Activated T-cell treated with anti-CD3 and anti-CD28 coated beads for 48 hours (primary cell): ENCODE measurements at regions not wholly inside any gene's neighbourhood (a gene's known extent, or its start where the extent isn't known, plus 50 kb on each side); places are given as distances from the start of the nearest gene placed in this dataset.
"Not testable (repeated sequence)": the region's sequence is repeated elsewhere in the genome, so short reads cannot be mapped to it uniquely, and the experiment has no call there.

ENCODE experiments used
- DNase-seq: peaks from one replicate; pipeline ENCODE4 v3.0.0-alpha.2; 2020; ENCODE audit warnings: low read depth

DNA sequence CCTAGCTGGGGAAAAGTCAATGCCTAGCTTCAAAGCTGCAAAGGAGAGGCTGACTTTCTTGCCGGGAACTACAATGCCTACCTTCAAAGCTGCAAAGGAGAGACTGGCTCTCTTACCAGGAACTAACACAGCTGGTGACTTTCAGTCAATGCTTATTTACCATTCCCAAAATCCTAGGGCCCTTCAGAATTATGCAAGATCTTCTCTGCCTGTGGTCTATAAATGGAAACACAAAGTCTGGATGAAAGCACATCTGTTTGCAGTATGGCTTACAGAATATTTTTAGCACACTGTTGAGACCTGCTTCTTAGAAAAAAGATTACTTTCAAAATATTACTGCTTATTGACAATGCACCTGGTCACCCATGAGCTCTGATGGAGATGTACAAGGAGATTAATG is 259.4 kb downstream of the PLK2 start:
- no peak for DNase-seq

DNA sequence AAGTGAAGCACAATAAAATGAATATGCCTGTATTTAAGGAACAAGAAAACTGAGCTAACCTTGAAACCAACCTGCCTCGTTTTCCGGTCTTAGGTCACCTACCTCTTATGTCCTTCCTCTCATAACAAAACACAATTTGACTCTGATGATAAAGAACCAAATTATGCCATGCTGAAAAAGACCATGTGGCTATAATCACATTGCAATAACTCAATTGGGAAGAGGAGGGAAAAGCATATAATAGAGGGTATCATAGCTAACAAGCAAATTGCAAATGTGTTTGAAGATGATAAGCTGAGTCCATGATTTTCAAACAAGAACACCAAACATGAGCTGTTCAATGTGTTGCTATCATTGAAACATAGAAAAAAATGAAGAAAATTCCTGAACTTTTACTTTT is 260.8 kb downstream of the PLK2 start:
- no peak for DNase-seq

GRCh38 chr5:58198330-58198729 is 261.6 kb downstream of the PLK2 start:
- DNase-seq = no peak

DNA sequence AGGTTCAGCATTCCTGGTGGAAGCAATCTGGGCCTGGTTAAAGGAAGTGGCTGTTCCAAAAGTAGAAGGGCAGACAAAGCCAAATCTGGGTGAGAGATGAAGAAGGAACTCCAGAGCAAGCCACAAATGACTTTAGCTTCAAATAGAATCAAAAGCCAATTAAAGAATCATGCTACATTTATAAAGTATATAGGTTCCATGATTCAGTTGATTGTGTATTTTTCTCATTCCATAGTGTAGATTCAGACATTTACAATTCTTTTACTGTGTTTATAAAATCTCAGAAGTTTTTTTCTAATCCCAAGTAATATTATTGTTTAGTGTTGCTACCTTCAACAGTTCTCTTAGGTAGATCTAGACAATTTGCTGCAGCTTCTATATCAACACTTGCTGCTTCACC is 262.0 kb downstream of the PLK2 start:
- DNase-seq = no peak

GRCh38 chr5:58191443-58191842 is 268.4 kb downstream of the PLK2 start:
- no peak for DNase-seq

DNA sequence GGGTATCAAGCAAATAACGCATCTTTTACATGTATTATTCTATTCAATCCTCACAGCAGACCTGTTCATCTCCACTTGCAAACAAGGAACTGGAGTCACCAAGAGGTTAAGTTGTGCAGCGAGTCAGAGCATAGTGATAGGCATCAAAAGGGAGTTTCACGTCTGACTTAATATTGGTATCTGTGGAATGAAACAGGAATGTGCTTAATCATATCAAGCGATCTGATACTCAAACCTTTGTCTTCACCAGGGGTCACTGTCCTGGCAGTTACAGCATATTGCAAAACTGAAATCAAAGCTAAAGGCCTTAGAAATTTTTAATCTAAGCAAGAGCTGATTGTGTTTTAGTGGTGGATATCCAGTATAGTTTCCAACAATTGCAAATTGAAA is 271.6 kb downstream of the PLK2 start:
- no peak for DNase-seq

- DNase-seq = no peak
Measured at GRCh38 chr5:58187432-58188261, 272.2 kb downstream of the PLK2 start.

GRCh38 chr5:58185801-58186200 is 274.1 kb downstream of the PLK2 start:
- DNase-seq = no peak

DNA sequence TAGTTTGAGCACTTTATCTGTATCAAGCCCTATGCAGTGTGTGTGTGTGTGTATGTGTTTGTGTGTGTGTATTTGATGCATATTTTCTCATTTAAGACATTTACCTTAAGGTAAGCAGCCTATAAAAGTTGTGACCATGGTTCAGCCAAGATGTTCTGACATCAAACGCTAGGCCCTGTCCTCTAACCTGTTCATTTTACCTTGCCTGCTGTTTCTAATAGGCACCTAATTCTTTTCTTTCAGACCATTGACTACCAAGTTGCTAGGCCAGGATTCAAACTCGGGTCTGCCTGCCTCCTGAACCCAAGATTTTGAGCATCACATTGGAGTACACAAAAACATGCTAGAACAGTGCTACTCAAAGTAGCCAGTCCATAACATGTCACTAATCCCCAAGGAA is 274.5 kb downstream of the PLK2 start:
- DNase-seq = no peak

- DNase-seq = no peak
Measured at GRCh38 chr5:58184910-58185309, 275.0 kb downstream of the PLK2 start.

- DNase-seq = no peak
Measured at GRCh38 chr5:58183786-58184085, 276.1 kb downstream of the PLK2 start.

GRCh38 chr5:58183078-58183785 is 276.7 kb downstream of the PLK2 start:
- DNase-seq = no peak

DNA sequence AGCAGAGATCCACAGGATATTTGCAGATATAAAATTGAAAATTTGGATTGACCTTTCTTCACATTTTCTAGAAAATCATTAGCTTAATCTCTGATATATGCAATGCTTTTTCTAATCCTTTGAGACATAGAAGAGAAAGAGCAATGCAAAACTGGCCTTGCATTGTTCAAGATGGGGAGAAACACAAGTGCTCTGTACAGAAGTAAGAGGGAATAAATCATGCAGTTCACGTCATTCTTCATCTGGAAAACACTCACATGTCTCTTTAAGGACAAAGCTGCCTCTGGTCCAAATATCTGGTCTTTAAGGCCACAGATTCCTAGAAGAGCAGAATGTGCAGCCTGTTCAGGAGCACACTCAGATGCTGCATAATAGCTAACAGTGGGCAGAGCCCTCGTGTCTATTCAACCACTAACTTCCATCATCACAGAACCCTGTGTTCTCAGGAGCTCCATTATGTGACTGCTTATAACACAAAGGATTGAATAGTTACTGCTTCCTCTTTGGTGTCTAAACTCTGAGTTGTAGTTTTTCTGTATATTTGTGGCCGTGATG is 277.5 kb downstream of the PLK2 start:
- DNase-seq = no peak

DNA sequence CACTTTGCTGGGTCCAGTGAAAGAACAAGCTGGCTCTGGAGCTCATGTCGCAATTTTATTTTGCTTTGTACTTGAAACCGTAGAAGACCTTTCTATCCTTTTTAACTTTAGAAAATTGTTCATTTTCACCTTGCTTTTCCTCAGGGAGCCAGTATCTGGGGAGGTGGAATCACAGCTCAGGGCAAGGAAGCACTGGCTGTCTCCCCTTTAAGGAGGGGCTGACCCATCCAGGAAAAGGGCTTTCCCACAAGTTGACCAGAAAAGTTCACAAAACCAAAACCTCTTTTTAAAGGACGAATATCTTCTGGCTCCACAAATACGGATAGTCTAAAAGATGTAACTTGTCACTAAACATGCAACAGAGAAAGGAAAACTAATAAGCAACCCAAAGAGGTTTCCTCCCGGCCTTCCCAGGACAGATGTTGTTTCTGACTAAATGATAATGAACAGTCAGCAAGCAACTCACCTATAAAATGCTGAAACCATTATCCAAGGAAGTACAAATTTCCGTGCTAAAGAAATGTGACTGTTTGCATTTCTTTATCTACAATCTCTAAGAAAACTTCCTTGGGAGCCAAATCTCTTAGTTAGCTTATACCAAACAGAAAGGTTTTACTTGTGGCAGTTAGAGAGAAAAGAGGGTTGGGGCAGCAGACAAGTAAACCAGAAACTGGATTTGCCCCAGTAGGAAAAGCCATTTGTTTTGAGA is 278.2 kb downstream of the PLK2 start:
- DNase-seq = no peak

GRCh38 chr5:58172946-58173345 is 286.9 kb downstream of the PLK2 start:
- DNase-seq = no peak

- no peak for DNase-seq
Measured at GRCh38 chr5:58165152-58165551, 294.7 kb downstream of the PLK2 start.

DNA sequence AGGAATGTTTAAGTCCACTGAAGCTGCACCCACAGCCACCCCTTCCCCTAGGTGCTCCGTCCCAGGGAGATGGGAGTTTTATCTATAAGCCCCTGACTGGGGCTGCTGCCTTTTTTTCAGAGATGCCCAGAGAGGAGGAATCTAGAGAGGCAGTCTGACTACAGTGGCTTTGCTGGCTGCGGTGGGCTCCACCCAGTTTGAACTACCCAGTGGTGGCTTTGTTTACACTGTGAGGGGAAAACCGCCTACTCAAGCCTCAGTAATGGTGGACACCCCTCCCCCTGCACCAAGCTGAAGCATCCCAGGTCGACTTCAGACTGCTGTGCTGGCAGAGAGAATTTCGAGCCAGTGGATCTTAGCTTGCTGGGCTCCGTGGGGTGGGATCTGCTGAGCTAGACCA is 298.0 kb downstream of the PLK2 start:
- not testable (repeated sequence) for DNase-seq

GRCh38 chr5:58156973-58157701 is 302.7 kb downstream of the PLK2 start:
- DNase-seq = no peak

DNA sequence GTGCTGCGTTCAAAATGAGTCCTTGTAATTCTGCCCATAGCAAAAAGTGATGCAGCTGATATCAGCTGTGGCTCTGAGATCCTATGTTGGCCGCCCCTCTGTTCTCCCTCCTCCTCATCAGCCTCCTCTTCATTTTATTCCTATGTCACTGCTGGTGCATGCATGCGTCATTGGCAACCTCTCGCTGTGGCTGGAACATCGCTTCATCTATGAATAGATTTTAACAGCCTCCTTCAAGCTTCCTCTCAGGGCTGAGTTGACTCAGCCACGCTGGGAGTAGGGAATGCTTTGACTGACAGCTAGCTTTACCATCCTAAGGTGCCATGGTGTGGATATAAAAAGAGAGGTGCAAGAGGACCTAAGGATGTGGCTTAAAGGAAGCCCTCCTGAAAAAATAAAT is 303.5 kb downstream of the PLK2 start:
- DNase-seq = no peak

DNA sequence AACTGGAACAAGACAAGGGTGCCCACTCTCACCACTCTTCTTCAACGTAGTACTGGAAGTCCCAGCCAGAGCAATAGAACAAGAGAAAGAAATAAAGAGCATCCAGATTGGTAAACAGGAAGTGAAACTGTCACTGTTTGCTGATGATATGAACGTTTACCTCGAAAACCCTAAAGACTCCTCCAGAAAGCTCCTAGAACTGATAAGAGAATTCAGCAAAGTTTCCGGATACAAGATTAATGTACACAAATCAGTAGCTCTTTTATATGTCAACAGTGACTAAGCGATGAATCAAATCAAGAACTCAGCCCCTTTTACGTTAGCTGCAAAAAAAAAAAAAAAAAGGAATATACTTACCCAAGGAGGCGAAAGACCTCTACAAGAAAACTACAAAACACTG is 306.6 kb downstream of the PLK2 start:
- DNase-seq = no peak

DNA sequence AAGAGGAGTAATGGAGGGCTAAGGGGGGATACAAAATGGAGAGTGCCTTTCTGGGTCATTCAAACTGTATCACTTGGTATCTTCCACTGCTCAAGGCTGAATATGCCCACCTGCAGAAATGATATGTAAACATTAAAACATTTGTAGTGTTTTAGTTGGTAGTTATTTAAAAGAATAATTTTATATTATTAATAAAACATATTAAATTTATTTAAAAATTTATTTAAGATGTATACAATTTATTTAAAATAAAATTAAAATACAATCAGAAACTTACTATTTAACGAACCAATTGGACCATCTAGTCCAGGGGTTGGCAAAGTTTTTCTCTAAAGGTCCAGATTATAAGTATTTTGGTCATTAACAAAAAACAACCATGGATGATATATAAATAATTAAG is 308.5 kb downstream of the PLK2 start:
- no peak for DNase-seq

- no peak for DNase-seq
Measured at GRCh38 chr5:58150926-58151325, 309.0 kb downstream of the PLK2 start.
